ENCODE measurements at regions not wholly inside any gene's neighbourhood (a gene's known extent, or its start where the extent isn't known, plus 50 kb on each side); places are given as distances from the start of the nearest gene placed in this dataset.

DNA sequence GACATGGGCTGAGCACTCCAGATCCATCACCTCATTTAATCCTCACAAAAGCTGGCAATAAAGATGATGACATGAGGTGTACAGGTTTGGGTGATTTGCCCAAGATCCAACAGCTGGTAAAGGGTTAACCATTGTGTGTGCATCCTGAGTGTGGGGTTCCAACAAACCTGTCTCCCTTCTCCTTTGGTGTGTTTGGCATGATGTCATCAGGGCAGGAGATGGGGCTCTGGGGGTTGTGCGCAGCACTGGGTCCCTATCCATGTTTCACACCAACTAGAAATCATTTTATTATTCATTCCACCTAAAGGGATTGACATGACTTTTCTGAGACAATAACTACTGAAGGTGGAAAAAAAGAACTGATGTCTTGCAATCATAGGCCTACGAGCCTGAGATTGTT lies 452.5 kb downstream of the SIPA1L2 start:
- Histone ChIP-seq H4K5ac (ENCODE audit: insufficient read length, low read depth, low read length) (no peak overlapping the region), H3K23ac (ENCODE audit: insufficient read length, low read depth, low read length) (no peak overlapping the region), H3K4me1 (ENCODE audit: insufficient read depth, low read length) (no peaks in the 10 kb centered on the region; the same call in 1 of the 2 replicates), H4K91ac (ENCODE audit: insufficient read length, low read depth, low read length) (no peak overlapping the region), H3K79me1 (ENCODE audit: insufficient read depth, low read depth, low read length, poor library complexity, severe bottlenecking) (no peaks in the 10 kb centered on the region), H2BK12ac (ENCODE audit: insufficient read length, low read depth, low read length) (no peak overlapping the region), H2BK5ac (ENCODE audit: insufficient read length, low read length) (no peak overlapping the region), H3K27ac (ENCODE audit: insufficient read length, low read depth, low read length) (no peak overlapping the region), H3K27me3 (ENCODE audit: insufficient read depth, low read length) (no peaks in the 10 kb centered on the region), H4K20me1 (ENCODE audit: control insufficient read depth, insufficient read depth, insufficient read length) (no peaks in the 10 kb centered on the region), H2BK20ac (ENCODE audit: low read depth, low read length, poor library complexity, severe bottlenecking) (no peak overlapping the region), H3K9ac (ENCODE audit: extremely low read depth, insufficient read length, low read length) (no peak overlapping the region), H3K4ac (ENCODE audit: low read depth, low read length) (no peak overlapping the region), H3K9me3 (ENCODE audit: control insufficient read depth, low read depth, low read length) (no peaks in the 10 kb centered on the region), H3K23me2 (ENCODE audit: insufficient read length, low read depth, low read length, poor library complexity, severe bottlenecking) (no peaks in the 10 kb centered on the region), H3K14ac (ENCODE audit: insufficient read depth, low read length) (no peak overlapping the region), H2AFZ (ENCODE audit: low read length) (no peak overlapping the region), H2BK120ac (ENCODE audit: low read depth, low read length, poor library complexity, severe bottlenecking) (no peak overlapping the region), H2BK15ac (ENCODE audit: low read depth, low read length) (no peak overlapping the region), H4K8ac (replicated peaks; ENCODE audit: insufficient read length, low read depth, low read length) (no peak overlapping the region), H3K56ac (ENCODE audit: insufficient read length, low read depth, low read length) (no peak overlapping the region), H3K18ac (ENCODE audit: insufficient read length, low read depth, low read length) (no peak overlapping the region), H2AK5ac (ENCODE audit: insufficient read length, low read length) (no peak overlapping the region), H3K4me2 (ENCODE audit: insufficient read depth, insufficient read length, low read length) (no peak overlapping the region), H3K79me2 (ENCODE audit: insufficient read depth, low read length) (no peaks in the 10 kb centered on the region), H3T11ph (ENCODE audit: low read length) (no peak overlapping the region)
- H3K9me3 Mint-ChIP-seq, result no peaks in the 10 kb centered on the region; a peak in 1 of 5 replicates
- DNase-seq, result no peak
- H3K4me1 Mint-ChIP-seq, result peaks cover 29 to 33% of the 10 kb centered on the region in 2 experiments
- TF ChIP-seq, protein P1, sequence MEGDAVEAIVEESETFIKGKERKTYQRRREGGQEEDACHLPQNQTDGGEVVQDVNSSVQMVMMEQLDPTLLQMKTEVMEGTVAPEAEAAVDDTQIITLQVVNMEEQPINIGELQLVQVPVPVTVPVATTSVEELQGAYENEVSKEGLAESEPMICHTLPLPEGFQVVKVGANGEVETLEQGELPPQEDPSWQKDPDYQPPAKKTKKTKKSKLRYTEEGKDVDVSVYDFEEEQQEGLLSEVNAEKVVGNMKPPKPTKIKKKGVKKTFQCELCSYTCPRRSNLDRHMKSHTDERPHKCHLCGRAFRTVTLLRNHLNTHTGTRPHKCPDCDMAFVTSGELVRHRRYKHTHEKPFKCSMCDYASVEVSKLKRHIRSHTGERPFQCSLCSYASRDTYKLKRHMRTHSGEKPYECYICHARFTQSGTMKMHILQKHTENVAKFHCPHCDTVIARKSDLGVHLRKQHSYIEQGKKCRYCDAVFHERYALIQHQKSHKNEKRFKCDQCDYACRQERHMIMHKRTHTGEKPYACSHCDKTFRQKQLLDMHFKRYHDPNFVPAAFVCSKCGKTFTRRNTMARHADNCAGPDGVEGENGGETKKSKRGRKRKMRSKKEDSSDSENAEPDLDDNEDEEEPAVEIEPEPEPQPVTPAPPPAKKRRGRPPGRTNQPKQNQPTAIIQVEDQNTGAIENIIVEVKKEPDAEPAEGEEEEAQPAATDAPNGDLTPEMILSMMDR (conservative IDR thresholded peaks at IDR 0.05), result no peak
- no CpG with 5 or more reads among the region's 2 CpGs for WGBS (ENCODE audit: extremely low coverage, insufficient read length, low lambda C conversion rate)
- H3K36me3 Mint-ChIP-seq (ENCODE audit: insufficient read depth in 1 of 3, low read depth in 3 of 3), result peaks cover 4 to 70% (median 58%) of the 10 kb centered on the region in 3 experiments; a peak in 6 of 7 replicates
- no peak overlapping the region for H3K27ac Mint-ChIP-seq
- no peak overlapping the region for H3K4me3 Mint-ChIP-seq
- no peaks in the 10 kb centered on the region for H3K27me3 Mint-ChIP-seq (ENCODE audit: low read depth)
